Fibroblast of lung (primary cell): ENCODE measurements at regions not wholly inside any gene's neighbourhood (a gene's known extent, or its start where the extent isn't known, plus 50 kb on each side); places are given as distances from the start of the nearest gene placed in this dataset.
A peak's percentile ranks its signal among the peaks of the same experiment; 100 is the strongest.

Source experiments
- DNase-seq, 2 donors: peaks; one replicate each; pipeline versions ENCODE4 v3.0.0 to v3.0.0-alpha.2; 2010; ENCODE audit warnings: low read depth in 2 of 2
- H2AFZ ChIP-seq: 2 replicates; pipeline ENCODE4 v1.5.1; 2012; ENCODE audit warnings: low read length, control low read depth, inconsistent platforms
- H3K27ac ChIP-seq: 2 replicates; pipeline ENCODE4 v1.5.1; 2011; ENCODE audit warnings: low read length, control low read depth; ENCODE audit not compliant: insufficient read depth
- H3K27me3 ChIP-seq: 2 replicates; pipeline ENCODE4 v1.5.1; 2011; ENCODE audit warnings: mild to moderate bottlenecking, low read length; ENCODE audit not compliant: control insufficient read depth, insufficient read depth
- H3K36me3 ChIP-seq: 2 replicates; pipeline ENCODE4 v1.5.1; 2011; ENCODE audit warnings: low read length; ENCODE audit not compliant: control insufficient read depth, insufficient read depth
- H3K4me1 ChIP-seq: 2 replicates; pipeline ENCODE4 v1.5.1; 2011; ENCODE audit warnings: low read length; ENCODE audit not compliant: control insufficient read depth, insufficient read depth; ENCODE audit errors: extremely low read depth
- H3K4me2 ChIP-seq: 2 replicates; pipeline ENCODE4 v1.5.1; 2011; ENCODE audit warnings: low read length, control low read depth; ENCODE audit not compliant: insufficient read depth; ENCODE audit errors: extremely low read depth
- H3K4me3 ChIP-seq, 4 experiments: fragments of 200-600 bp in 1 of 4; sonication (generic) in 1 of 4; replicated peaks in 1 of 4; 2 replicates each; pipeline ENCODE4 v1.5.1; 2011 to 2016; ENCODE audit warnings: low read length in 4 of 4, low read depth in 3 of 4, mild to moderate bottlenecking in 3 of 4, control low read depth in 2 of 4, inconsistent platforms in 1 of 4, mixed read lengths in 1 of 4; ENCODE audit not compliant: insufficient read depth in 1 of 4; ENCODE audit errors: control extremely low read depth in 1 of 4
- H3K79me2 ChIP-seq: 2 replicates; pipeline ENCODE4 v1.5.1; 2012; ENCODE audit warnings: mild to moderate bottlenecking, low read length, inconsistent platforms; ENCODE audit not compliant: control insufficient read depth, insufficient read depth
- H3K9ac ChIP-seq: 2 replicates; pipeline ENCODE4 v1.5.1; 2011; ENCODE audit warnings: mild to moderate bottlenecking, low read length, control low read depth; ENCODE audit not compliant: insufficient read depth
- H3K9me3 ChIP-seq: 2 replicates; pipeline ENCODE4 v1.5.1; 2012; ENCODE audit warnings: low read depth, low read length; ENCODE audit not compliant: control insufficient read depth, insufficient read depth
- H4K20me1 ChIP-seq: 2 replicates; pipeline ENCODE4 v1.5.1; 2011; ENCODE audit warnings: low read length; ENCODE audit not compliant: control insufficient read depth, insufficient read depth; ENCODE audit errors: extremely low read depth
- EZH2 ChIP-seq: IDR thresholded peaks from 2 replicates; pipeline ENCODE4 v1.5.1; 2012; ENCODE audit warnings: low read length, control low read depth, mild to moderate bottlenecking; ENCODE audit errors: missing control alignments
- TF ChIP-seq, protein P1 (sequence below), 2 donors: IDR thresholded peaks in 1 of 2; conservative IDR thresholded peaks in 1 of 2; 1 replicate in 1 of 2; 2 replicates in 1 of 2; pipeline ENCODE4 v1.5.1; 2011 to 2012; ENCODE audit warnings: low read length in 2 of 2, control low read depth in 1 of 2, inconsistent platforms in 1 of 2, low read depth in 1 of 2, mild to moderate bottlenecking in 1 of 2

DNA sequence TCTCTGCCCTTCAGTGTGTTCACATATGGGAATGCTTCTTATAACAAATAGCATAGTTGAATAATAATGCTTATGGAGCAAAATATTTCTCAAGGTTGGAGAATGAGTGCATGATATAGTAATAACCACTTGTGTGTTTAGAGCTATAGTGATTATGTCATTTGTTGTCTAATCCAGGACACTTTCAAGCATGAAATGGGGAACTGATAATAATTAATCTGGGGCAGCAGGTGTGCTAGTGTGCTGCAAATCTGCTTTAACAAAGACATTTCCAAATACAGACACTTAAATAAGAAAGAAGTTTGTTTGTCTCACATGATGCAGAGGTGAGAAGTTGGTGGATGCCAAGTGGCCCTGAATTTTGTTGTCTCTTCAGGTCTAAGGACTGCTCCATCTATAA, 579.3 kb upstream of the GRM7 start:
- H3K4me3 ChIP-seq = no peak overlapping the region
- no peaks in the 10 kb centered on the region for H3K36me3 ChIP-seq
- no peak overlapping the region for H3K4me2 ChIP-seq
- DNase-seq = no peak
- H3K9ac ChIP-seq = no peak overlapping the region
- H3K27me3 ChIP-seq = no peaks in the 10 kb centered on the region
- no peak overlapping the region for H3K27ac ChIP-seq
- no peaks in the 10 kb centered on the region for H3K79me2 ChIP-seq
- no peaks in the 10 kb centered on the region for H3K4me1 ChIP-seq
- no peaks in the 10 kb centered on the region for H4K20me1 ChIP-seq
- H2AFZ ChIP-seq = no peak overlapping the region
- H3K9me3 ChIP-seq = no peaks in the 10 kb centered on the region
- TF ChIP-seq, protein P1, sequence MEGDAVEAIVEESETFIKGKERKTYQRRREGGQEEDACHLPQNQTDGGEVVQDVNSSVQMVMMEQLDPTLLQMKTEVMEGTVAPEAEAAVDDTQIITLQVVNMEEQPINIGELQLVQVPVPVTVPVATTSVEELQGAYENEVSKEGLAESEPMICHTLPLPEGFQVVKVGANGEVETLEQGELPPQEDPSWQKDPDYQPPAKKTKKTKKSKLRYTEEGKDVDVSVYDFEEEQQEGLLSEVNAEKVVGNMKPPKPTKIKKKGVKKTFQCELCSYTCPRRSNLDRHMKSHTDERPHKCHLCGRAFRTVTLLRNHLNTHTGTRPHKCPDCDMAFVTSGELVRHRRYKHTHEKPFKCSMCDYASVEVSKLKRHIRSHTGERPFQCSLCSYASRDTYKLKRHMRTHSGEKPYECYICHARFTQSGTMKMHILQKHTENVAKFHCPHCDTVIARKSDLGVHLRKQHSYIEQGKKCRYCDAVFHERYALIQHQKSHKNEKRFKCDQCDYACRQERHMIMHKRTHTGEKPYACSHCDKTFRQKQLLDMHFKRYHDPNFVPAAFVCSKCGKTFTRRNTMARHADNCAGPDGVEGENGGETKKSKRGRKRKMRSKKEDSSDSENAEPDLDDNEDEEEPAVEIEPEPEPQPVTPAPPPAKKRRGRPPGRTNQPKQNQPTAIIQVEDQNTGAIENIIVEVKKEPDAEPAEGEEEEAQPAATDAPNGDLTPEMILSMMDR (conservative IDR thresholded peaks at IDR 0.05 in 1 of 2, IDR thresholded peaks at IDR 0.05 in 1 of 2; ENCODE audit: low read depth in 1 of 2, low read length in 2 of 2) = no peak
- TF ChIP-seq EZH2 = no peak

DNA sequence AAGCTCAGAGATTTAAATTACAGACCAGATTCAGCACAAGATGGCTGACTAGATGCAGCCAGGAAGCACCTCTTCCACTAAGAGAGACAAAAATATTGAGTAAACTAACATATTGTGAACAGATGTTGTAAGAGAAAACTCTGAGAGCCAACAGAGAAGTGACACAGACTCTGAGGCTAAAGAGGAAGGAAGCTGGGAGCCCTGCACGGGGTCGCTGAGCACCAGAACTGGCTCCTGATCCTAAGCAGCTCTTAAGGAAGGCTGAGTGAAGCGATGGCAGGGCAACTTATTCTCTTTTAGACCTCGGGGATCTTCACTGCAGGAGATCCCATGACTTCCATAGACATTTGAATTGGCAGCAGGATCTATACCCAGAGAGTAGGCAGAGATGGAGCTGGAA, 578.0 kb upstream of the GRM7 start:
- H3K4me3 ChIP-seq = no peak overlapping the region
- no peak for DNase-seq
- H3K4me1 ChIP-seq = no peaks in the 10 kb centered on the region
- H3K4me2 ChIP-seq = no peak overlapping the region
- H2AFZ ChIP-seq = no peak overlapping the region
- H3K36me3 ChIP-seq = no peaks in the 10 kb centered on the region
- no peaks in the 10 kb centered on the region for H3K9me3 ChIP-seq
- H3K79me2 ChIP-seq = no peaks in the 10 kb centered on the region
- TF ChIP-seq, protein P1 (conservative IDR thresholded peaks at IDR 0.05 in 1 of 2, IDR thresholded peaks at IDR 0.05 in 1 of 2; ENCODE audit: low read depth in 1 of 2, low read length in 2 of 2) = no peak
- TF ChIP-seq EZH2 = no peak
- no peaks in the 10 kb centered on the region for H4K20me1 ChIP-seq
- no peak overlapping the region for H3K27ac ChIP-seq
- H3K27me3 ChIP-seq = no peaks in the 10 kb centered on the region
- H3K9ac ChIP-seq = no peak overlapping the region

DNA sequence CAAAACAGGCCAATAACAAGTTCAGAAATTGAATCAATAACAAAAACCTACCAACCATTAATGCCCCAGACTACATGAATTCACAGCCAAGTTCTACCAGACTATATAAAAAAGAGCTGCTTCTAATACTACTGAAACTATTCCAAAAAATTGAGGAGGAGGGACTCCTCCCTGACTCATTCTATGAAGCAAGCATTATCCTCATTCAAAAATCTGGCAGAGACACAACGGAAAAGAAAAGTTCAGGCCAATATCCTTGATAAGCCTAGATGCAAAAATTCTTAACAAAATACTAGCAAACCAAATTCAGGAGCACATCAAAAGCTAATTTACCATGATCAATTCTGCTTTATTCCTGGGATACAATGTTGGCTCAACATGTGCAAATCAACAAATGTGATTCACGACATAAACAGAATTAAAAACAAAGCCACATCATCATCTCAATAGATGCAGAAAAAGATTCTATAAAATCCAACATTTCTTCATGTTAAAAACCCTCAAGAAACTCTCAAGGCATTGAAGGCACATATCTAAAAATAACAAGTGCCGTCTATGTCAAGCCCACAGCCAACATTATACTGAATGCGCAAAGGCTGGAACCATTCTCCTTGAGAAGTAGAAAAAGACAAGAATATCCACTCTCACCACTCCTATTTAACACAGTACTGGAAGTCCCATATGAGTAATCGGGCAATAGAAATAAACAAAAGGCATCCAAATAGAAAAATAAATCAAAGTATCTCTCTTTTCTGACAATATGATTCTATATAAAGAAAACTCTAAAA, 573.6 kb upstream of the GRM7 start:
- no peak overlapping the region for H2AFZ ChIP-seq
- TF ChIP-seq, protein P1 (conservative IDR thresholded peaks at IDR 0.05 in 1 of 2, IDR thresholded peaks at IDR 0.05 in 1 of 2; ENCODE audit: low read depth in 1 of 2, low read length in 2 of 2) = no peak
- TF ChIP-seq EZH2 = no peak
- H3K36me3 ChIP-seq = no peaks in the 10 kb centered on the region
- no peaks in the 10 kb centered on the region for H3K79me2 ChIP-seq
- H3K27ac ChIP-seq = no peak overlapping the region
- H3K4me2 ChIP-seq = no peak overlapping the region
- no peaks in the 10 kb centered on the region for H4K20me1 ChIP-seq
- no peaks in the 10 kb centered on the region for H3K9me3 ChIP-seq
- H3K9ac ChIP-seq = no peak overlapping the region
- H3K4me1 ChIP-seq = no peaks in the 10 kb centered on the region
- DNase-seq = peak in 1 of 2 donors; percentile 1
- no peak overlapping the region for H3K4me3 ChIP-seq
- H3K27me3 ChIP-seq = no peaks in the 10 kb centered on the region
